Ovary (tissue), 7 donors: ENCODE measurements at regions not wholly inside any gene's neighbourhood (a gene's known extent, or its start where the extent isn't known, plus 50 kb on each side); places are given as distances from the start of the nearest gene placed in this dataset.

Source experiments
- DNase-seq, 5 donors: peaks; one replicate each; pipeline ENCODE4 v3.0.0-alpha.2; 2019 to 2020
- H3K27ac ChIP-seq, 2 donors: fragments of 200-600 bp; one replicate each; pipeline versions ENCODE4 v1.5.1 to v1.8.0; 2019 to 2022
- H3K27me3 ChIP-seq: fragments of 200-600 bp; one replicate; pipeline ENCODE4 v1.8.0; 2022
- H3K36me3 ChIP-seq: fragments of 200-600 bp; sonication (generic); one replicate; pipeline ENCODE4 v1.5.1; 2019
- H3K4me1 ChIP-seq: one replicate; pipeline ENCODE4 v1.8.1; 2013; ENCODE audit warnings: mild to moderate bottlenecking, moderate library complexity; ENCODE audit not compliant: insufficient read depth
- H3K4me3 ChIP-seq: fragments of 200-600 bp; sonication (generic); one replicate; pipeline ENCODE4 v1.5.1; 2017
- H3K9me3 ChIP-seq, 2 donors: fragments of 200-600 bp in 1 of 2; sonication (generic) in 1 of 2; one replicate each; pipeline versions ENCODE4 v1.5.1 to v1.8.1; 2013 to 2019; ENCODE audit warnings: mild to moderate bottlenecking in 1 of 2, moderate library complexity in 1 of 2
- EP300 ChIP-seq: sonication (generic); formaldehyde crosslinking; IDR thresholded peaks from one replicate; pipeline ENCODE4 v1.6.1; 2017; ENCODE audit warnings: antibody characterized with exemption
- POLR2A ChIP-seq: fragments of 450-650 bp; IDR thresholded peaks from one replicate; pipeline ENCODE4 v1.6.1; 2017; ENCODE audit warnings: antibody characterized with exemption, mild to moderate bottlenecking, moderate library complexity
- WGBS, 3 donors: extraction: QIAGEN DNeasy Blood & Tissue Kit in 1 of 3; methylation state at CpG; one replicate each; pipeline versions ENCODE4 v1.1.5 to v1.1.7; 2013 to 2017; 5-methylcytosine and 5-hydroxymethylcytosine counted together
- intact Hi-C, 4 donors: fragments of 100-400 bp; cut with DNase I; formaldehyde crosslinking; loops; one replicate each; pipeline versions ENCODE4 v1.11.0 to v1.15.1; 2022 to 2023
- TF ChIP-seq, protein P1 (sequence below), 3 donors: fragments of 450-650 bp in 2 of 3; fragments of 200-600 bp in 1 of 3; IDR thresholded peaks; one replicate each; pipeline versions ENCODE4 v1.5.1 to v1.8.0; 2016 to 2022; ENCODE audit warnings: antibody characterized with exemption in 3 of 3, mild to moderate bottlenecking in 1 of 3
- donor health status: DM: no; HTN: no; CAD: no; lungs with moderate emphysema.
- donor health status: DM: no; HTN: no; CAD: no.
- donor health status: Bipolar disorder and iron deficiency.
- donor health status: DM: no; HTN: no; CAD: no.
- donor health status: DM: yes; HTN: yes; CAD: no.

- no peaks in the 10 kb centered on the region for H3K9me3 ChIP-seq
- peaks cover 4% of the 10 kb centered on the region for H3K4me1 ChIP-seq
- TF ChIP-seq EP300: no peak
- no peak for TF ChIP-seq POLR2A
- TF ChIP-seq, protein P1, sequence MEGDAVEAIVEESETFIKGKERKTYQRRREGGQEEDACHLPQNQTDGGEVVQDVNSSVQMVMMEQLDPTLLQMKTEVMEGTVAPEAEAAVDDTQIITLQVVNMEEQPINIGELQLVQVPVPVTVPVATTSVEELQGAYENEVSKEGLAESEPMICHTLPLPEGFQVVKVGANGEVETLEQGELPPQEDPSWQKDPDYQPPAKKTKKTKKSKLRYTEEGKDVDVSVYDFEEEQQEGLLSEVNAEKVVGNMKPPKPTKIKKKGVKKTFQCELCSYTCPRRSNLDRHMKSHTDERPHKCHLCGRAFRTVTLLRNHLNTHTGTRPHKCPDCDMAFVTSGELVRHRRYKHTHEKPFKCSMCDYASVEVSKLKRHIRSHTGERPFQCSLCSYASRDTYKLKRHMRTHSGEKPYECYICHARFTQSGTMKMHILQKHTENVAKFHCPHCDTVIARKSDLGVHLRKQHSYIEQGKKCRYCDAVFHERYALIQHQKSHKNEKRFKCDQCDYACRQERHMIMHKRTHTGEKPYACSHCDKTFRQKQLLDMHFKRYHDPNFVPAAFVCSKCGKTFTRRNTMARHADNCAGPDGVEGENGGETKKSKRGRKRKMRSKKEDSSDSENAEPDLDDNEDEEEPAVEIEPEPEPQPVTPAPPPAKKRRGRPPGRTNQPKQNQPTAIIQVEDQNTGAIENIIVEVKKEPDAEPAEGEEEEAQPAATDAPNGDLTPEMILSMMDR (IDR thresholded peaks at IDR 0.05): no peak
- H3K36me3 ChIP-seq: no peaks in the 10 kb centered on the region
- H3K4me3 ChIP-seq: no peak overlapping the region
- H3K27ac ChIP-seq: no peak overlapping the region
- DNase-seq: no peak
- WGBS, 3 donors: 89 to 98% (median 97%) methylated on average over 1 of the region's 1 CpG
- no peaks in the 10 kb centered on the region for H3K27me3 ChIP-seq
- intact Hi-C loops: no loop called here
Observed at GRCh38 chr2:161059388-161059787, 100.8 kb upstream of the TANK start.

DNA sequence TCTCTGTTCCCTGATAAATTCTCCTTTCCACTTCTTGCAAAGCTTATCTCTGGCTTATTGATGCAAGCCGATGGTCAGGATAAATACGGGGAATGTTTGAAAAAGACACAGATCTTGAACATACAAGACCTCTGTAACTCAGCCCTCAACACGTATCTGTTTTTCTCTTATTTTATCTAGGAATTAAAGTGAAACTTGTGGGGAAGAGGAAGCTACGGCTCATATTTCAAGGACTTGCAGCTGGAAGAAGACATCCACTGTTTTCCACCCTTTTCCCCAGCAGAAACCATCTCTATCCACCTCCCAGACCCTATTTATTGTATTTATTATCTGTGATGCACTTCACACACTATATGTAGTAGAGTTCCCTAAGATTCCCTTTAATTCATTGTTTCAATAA is 98.4 kb upstream of the TANK start:
- Histone ChIP-seq H3K9me3 (no peaks in the 10 kb centered on the region), H3K4me1 (peaks cover 4% of the 10 kb centered on the region), H3K36me3 (no peaks in the 10 kb centered on the region), H3K27ac (no peak overlapping the region), H3K4me3 (no peak overlapping the region), H3K27me3 (no peaks in the 10 kb centered on the region)
- intact Hi-C loops: no loop called here
- no peak for DNase-seq
- 13 to 33% (median 22%) methylated on average over 4 of the region's 4 CpGs for WGBS, 3 donors
- TF ChIP-seq EP300: no peak
- TF ChIP-seq POLR2A: no peak
- TF ChIP-seq, protein P1 (IDR thresholded peaks at IDR 0.05): no peak

GRCh38 chr2:161063157-161063945 is 96.9 kb upstream of the TANK start:
- H3K9me3 ChIP-seq: no peaks in the 10 kb centered on the region
- intact Hi-C loops: no loop called here
- H3K4me1 ChIP-seq: peaks cover 4% of the 10 kb centered on the region
- H3K4me3 ChIP-seq: no peak overlapping the region
- peak; percentile 70 to 89 (median 75) for DNase-seq
- H3K36me3 ChIP-seq: no peaks in the 10 kb centered on the region
- no peaks in the 10 kb centered on the region for H3K27me3 ChIP-seq
- 12 to 16% (median 14%) methylated on average over 8 of the region's 8 CpGs for WGBS, 3 donors
- TF ChIP-seq EP300 (no peak), POLR2A (no peak)
- TF ChIP-seq, protein P1 (IDR thresholded peaks at IDR 0.05): peak; percentile 43 to 81 (median 81)
- H3K27ac ChIP-seq: peak overlapping the region in 1 of 2 donors; percentile 3

DNA sequence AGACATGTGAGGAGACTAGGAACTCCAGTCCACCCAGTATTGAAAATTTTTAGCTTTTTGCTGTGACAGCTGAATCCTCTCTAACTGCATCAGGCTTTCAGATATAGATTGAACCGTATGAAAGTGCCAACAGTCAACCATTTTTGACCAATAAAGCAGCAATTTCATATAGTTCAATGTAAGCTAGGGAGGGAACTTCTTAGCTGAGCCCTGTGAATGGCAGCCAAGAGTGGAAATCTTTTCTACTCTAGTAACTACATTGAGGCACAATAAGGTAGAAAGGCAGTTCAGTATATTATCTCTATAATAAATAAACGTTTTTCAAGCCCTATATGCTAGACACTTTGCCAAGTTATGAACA is 96.3 kb upstream of the TANK start:
- WGBS, 3 donors: 11 to 23% (median 21%) methylated on average over 2 of the region's 2 CpGs

More for the DNA sequence above, 96.3 kb upstream of the TANK start:
- Histone ChIP-seq H3K4me3 (no peak overlapping the region), H3K36me3 (no peaks in the 10 kb centered on the region), H3K4me1 (peaks cover 4% of the 10 kb centered on the region), H3K27me3 (no peaks in the 10 kb centered on the region), H3K27ac (peak overlapping the region in 1 of 2 donors; percentile 3), H3K9me3 (no peaks in the 10 kb centered on the region)
- no peak for TF ChIP-seq POLR2A
- TF ChIP-seq EP300: no peak
- TF ChIP-seq, protein P1 (IDR thresholded peaks at IDR 0.05): no peak
- intact Hi-C loops: no loop called here
- DNase-seq: no peak
